H1 (cell line): ENCODE measurements at regions not wholly inside any gene's neighbourhood (a gene's known extent, or its start where the extent isn't known, plus 50 kb on each side); places are given as distances from the start of the nearest gene placed in this dataset.

Source experiments
- CTCF ChIA-PET: fragments of 300-600 bp; sonication (Branson Sonifier 250); formaldehyde crosslinking; loops from one replicate; lab custom pipeline; 2021; ENCODE audit not compliant: partially characterized antibody; lab: Charles Lee
- POLR2A ChIA-PET: fragments of 300-600 bp; sonication (Branson Sonifier 250); formaldehyde crosslinking; loops from one replicate; lab custom pipeline; 2021; ENCODE audit warnings: inconsistent platforms; ENCODE audit not compliant: partially characterized antibody; lab: Charles Lee
- DNase-seq, 2 experiments: peaks; one replicate each; pipeline versions ENCODE4 v3.0.0 to v3.0.0-alpha.2; 2010 to 2022; ENCODE audit warnings: low spot score in 2 of 2, low read depth in 1 of 2, mixed read lengths in 1 of 2
- FAIRE-seq: peaks from 2 replicates; lab custom pipeline; 2011; peaks lifted over from hg19 to GRCh38; lab: Jason Lieb, UNC
- H2AFZ ChIP-seq: 2 replicates; pipeline ENCODE4 v1.8.1; 2012; ENCODE audit warnings: low read length, inconsistent platforms
- H2AK5ac ChIP-seq: 2 replicates; pipeline ENCODE4 v1.6.1; 2013; ENCODE audit warnings: low read depth, low read length
- H2BK120ac ChIP-seq: replicated peaks from 2 replicates; pipeline ENCODE3; 2013; ENCODE audit warnings: low read depth, low read length, inconsistent platforms
- H2BK12ac ChIP-seq: 2 replicates; pipeline ENCODE4 v1.6.1; 2013; ENCODE audit warnings: low read depth, low read length
- H2BK15ac ChIP-seq: 2 replicates; pipeline ENCODE4 v1.6.1; 2013; ENCODE audit warnings: low read length
- H2BK20ac ChIP-seq: 2 replicates; pipeline ENCODE4 v1.6.1; 2013; ENCODE audit warnings: low read length
- H2BK5ac ChIP-seq: 2 replicates; pipeline ENCODE4 v1.6.1; 2013; ENCODE audit warnings: low read depth, low read length
- H3K14ac ChIP-seq: 2 replicates; pipeline ENCODE4 v1.6.1; 2013; ENCODE audit warnings: inconsistent platforms; ENCODE audit not compliant: insufficient read length
- H3K18ac ChIP-seq: 2 replicates; pipeline ENCODE4 v1.6.1; 2013; ENCODE audit warnings: low read length; ENCODE audit errors: extremely low read depth
- H3K23ac ChIP-seq: 2 replicates; pipeline ENCODE4 v1.6.1; 2013; ENCODE audit warnings: inconsistent platforms; ENCODE audit not compliant: insufficient read length
- H3K23me2 ChIP-seq: 2 replicates; pipeline ENCODE4 v1.6.1; 2013; ENCODE audit warnings: low read depth, low read length
- H3K27ac ChIP-seq: 2 replicates; pipeline ENCODE4 v1.6.1; 2011; ENCODE audit warnings: low read depth, low read length, inconsistent platforms
- H3K27me3 ChIP-seq, 4 experiments: replicated peaks in 1 of 4; 1 replicate in 1 of 4; 2 replicates in 3 of 4; pipeline versions ENCODE4 v1.6.1 to v1.8.1; 2011 to 2013; ENCODE audit warnings: low read length in 3 of 4, mild to moderate bottlenecking in 3 of 4, inconsistent platforms in 2 of 4, mixed read lengths in 2 of 4, moderate library complexity in 1 of 4; ENCODE audit not compliant: control insufficient read depth in 3 of 4, insufficient read depth in 3 of 4; ENCODE audit errors: extremely low read depth in 1 of 4
- H3K36me3 ChIP-seq, 4 experiments: 2 replicates each; pipeline versions ENCODE4 v1.6.1 to v1.8.1; 2011 to 2013; ENCODE audit warnings: mild to moderate bottlenecking in 4 of 4, low read length in 3 of 4, moderate library complexity in 2 of 4, control low read depth in 1 of 4, inconsistent platforms in 1 of 4; ENCODE audit not compliant: insufficient read depth in 4 of 4, control insufficient read depth in 2 of 4
- H3K4ac ChIP-seq: replicated peaks from 2 replicates; pipeline ENCODE3; 2013; ENCODE audit warnings: low read length, low read depth, mixed read lengths, inconsistent platforms; ENCODE audit not compliant: insufficient read length
- H3K4me1 ChIP-seq, 4 experiments: replicated peaks in 1 of 4; 1 replicate in 1 of 4; 2 replicates in 3 of 4; pipeline versions ENCODE4 v1.6.1 to v1.8.1; 2011 to 2013; ENCODE audit warnings: low read length in 3 of 4, inconsistent platforms in 2 of 4, mixed read lengths in 1 of 4; ENCODE audit not compliant: insufficient read depth in 4 of 4, control insufficient read depth in 3 of 4
- H3K4me2 ChIP-seq, 2 experiments: 2 replicates each; pipeline versions ENCODE4 v1.6.1 to v1.8.1; 2011 to 2013; ENCODE audit warnings: low read depth in 2 of 2, low read length in 2 of 2, control low read depth in 1 of 2, inconsistent platforms in 1 of 2, mild to moderate bottlenecking in 1 of 2; ENCODE audit not compliant: insufficient read depth in 1 of 2
- H3K4me3 ChIP-seq, 4 experiments: fragments of 200-600, 300-600 bp in 1 of 4; sonication (generic), shearing (Covaris generic), sonication (Bioruptor Twin) in 1 of 4; 2 replicates each; pipeline versions ENCODE4 v1.5.1 to v1.8.1; 2011 to 2016; ENCODE audit warnings: low read length in 4 of 4, low read depth in 3 of 4, control low read depth in 2 of 4, inconsistent platforms in 2 of 4, mild to moderate bottlenecking in 2 of 4, mixed read lengths in 1 of 4, moderate library complexity in 1 of 4; ENCODE audit not compliant: insufficient read depth in 2 of 4; ENCODE audit errors: extremely low read depth in 1 of 4
- H3K56ac ChIP-seq: replicated peaks from 2 replicates; pipeline ENCODE3; 2013; ENCODE audit warnings: low read depth, mild to moderate bottlenecking, mixed read lengths, low read length, inconsistent platforms; ENCODE audit not compliant: insufficient read length
- H3K79me1 ChIP-seq: 2 replicates; pipeline ENCODE4 v1.6.1; 2013; ENCODE audit warnings: low read depth, low read length, control low read depth
- H3K79me2 ChIP-seq, 2 experiments: 2 replicates each; pipeline versions ENCODE4 v1.6.1 to v1.8.1; 2012 to 2013; ENCODE audit warnings: low read length in 2 of 2, mild to moderate bottlenecking in 2 of 2, inconsistent platforms in 1 of 2; ENCODE audit not compliant: insufficient read depth in 2 of 2, control insufficient read depth in 1 of 2
- H3K9ac ChIP-seq, 4 experiments: replicated peaks in 1 of 4; 1 replicate in 1 of 4; 2 replicates in 3 of 4; pipeline versions ENCODE4 v1.6.1 to v1.8.1; 2011 to 2013; ENCODE audit warnings: low read depth in 3 of 4, low read length in 3 of 4, control low read depth in 2 of 4, mild to moderate bottlenecking in 2 of 4, moderate library complexity in 2 of 4, inconsistent platforms in 1 of 4; ENCODE audit errors: extremely low read depth in 1 of 4
- H3K9me3 ChIP-seq, 2 experiments: 2 replicates each; pipeline versions ENCODE4 v1.6.1 to v1.8.1; 2012 to 2013; ENCODE audit warnings: mild to moderate bottlenecking in 2 of 2, moderate library complexity in 2 of 2, control low read depth in 1 of 2, inconsistent platforms in 1 of 2, low read depth in 1 of 2, low read length in 1 of 2, mixed read lengths in 1 of 2; ENCODE audit not compliant: insufficient read depth in 2 of 2
- H4K20me1 ChIP-seq, 2 experiments: replicated peaks in 1 of 2; 2 replicates each; pipeline versions ENCODE3 to v1.8.1; 2011 to 2013; ENCODE audit warnings: inconsistent platforms in 2 of 2, low read length in 2 of 2, mild to moderate bottlenecking in 1 of 2; ENCODE audit not compliant: insufficient read depth in 2 of 2, control insufficient read depth in 1 of 2
- H4K5ac ChIP-seq: 2 replicates; pipeline ENCODE4 v1.6.1; 2013; ENCODE audit warnings: low read length, low read depth, mixed read lengths, inconsistent platforms; ENCODE audit not compliant: insufficient read length
- H4K8ac ChIP-seq: 2 replicates; pipeline ENCODE4 v1.8.0; 2013; ENCODE audit warnings: mild to moderate bottlenecking, moderate library complexity, low read length, inconsistent platforms; ENCODE audit not compliant: insufficient read depth; ENCODE audit errors: extremely low read depth
- H4K91ac ChIP-seq: replicated peaks from 2 replicates; pipeline ENCODE3; 2013; ENCODE audit warnings: low read length, mixed read lengths, inconsistent platforms; ENCODE audit not compliant: insufficient read length
- CTCF ChIP-seq, 3 experiments: IDR thresholded peaks; 1 replicate in 2 of 3; 2 replicates in 1 of 3; pipeline versions ENCODE4 v1.5.1 to v1.6.1; 2011; ENCODE audit warnings: low read length in 3 of 3, mild to moderate bottlenecking in 3 of 3, inconsistent platforms in 2 of 3, low read depth in 1 of 3, moderate library complexity in 1 of 3; ENCODE audit not compliant: insufficient read depth in 1 of 3; ENCODE audit errors: control extremely low read depth in 1 of 3
- EGR1 ChIP-seq: IDR thresholded peaks from 2 replicates; pipeline ENCODE4 v1.6.1; 2011; ENCODE audit warnings: low read depth, low read length, borderline replicate concordance
- GTF2F1 ChIP-seq: IDR thresholded peaks from 2 replicates; pipeline ENCODE4 v1.6.1; 2012; ENCODE audit warnings: low read depth, low read length, improper control_type of control experiment, borderline replicate concordance
- WGBS, 2 experiments: shearing (Covaris generic) in 1 of 2; methylation state at CpG; one replicate each; pipeline versions ENCODE4 v1.1.6 to v1.1.7; 2013 to 2015; ENCODE audit warnings: low lambda C conversion rate in 2 of 2, mixed read lengths in 2 of 2, inconsistent platforms in 1 of 2, low coverage in 1 of 2, missing lambda C conversion rate in 1 of 2; ENCODE audit not compliant: insufficient replicate concordance in 2 of 2, insufficient coverage in 1 of 2, insufficient read length in 1 of 2; ENCODE audit errors: extremely low coverage in 1 of 2, missing lambda C conversion rate in 1 of 2; 5-methylcytosine and 5-hydroxymethylcytosine counted together

- Histone ChIP-seq H2BK15ac (no peak overlapping the region), H4K91ac (no peak overlapping the region), H2AFZ (no peak overlapping the region), H3K4me2 (no peak overlapping the region), H3K56ac (no peak overlapping the region), H3K14ac (no peak overlapping the region), H3K4me1 (no peaks in the 10 kb centered on the region), H2BK5ac (no peak overlapping the region), H2AK5ac (no peak overlapping the region), H2BK12ac (no peak overlapping the region), H4K20me1 (no peaks in the 10 kb centered on the region), H2BK20ac (no peak overlapping the region), H3K23me2 (no peaks in the 10 kb centered on the region), H2BK120ac (no peak overlapping the region), H3K4ac (no peak overlapping the region), H3K36me3 (no peaks in the 10 kb centered on the region), H3K27ac (no peak overlapping the region), H3K18ac (no peak overlapping the region), H3K79me2 (no peaks in the 10 kb centered on the region), H3K4me3 (no peak overlapping the region), H3K23ac (no peak overlapping the region), H3K79me1 (no peaks in the 10 kb centered on the region), H3K9ac (no peak overlapping the region), H3K27me3 (no peaks in the 10 kb centered on the region), H4K8ac (no peak overlapping the region), H4K5ac (no peak overlapping the region), H3K9me3 (no peaks in the 10 kb centered on the region)
- POLR2A ChIA-PET, result no interaction called here
- no peak for TF ChIP-seq EGR1
- TF ChIP-seq GTF2F1, result no peak
- TF ChIP-seq CTCF (IDR thresholded peaks at IDR 0.05; ENCODE audit: control extremely low read depth in 1 of 3, insufficient read depth in 1 of 3, low read depth in 1 of 3, low read length in 3 of 3), result no peak
- CTCF ChIA-PET, result no interaction called here
- 87% methylated on average over 3 of the region's 3 CpGs; no CpG with 5 or more reads in 1 of the 2 experiments for WGBS, 2 experiments
- DNase-seq, result no peak
- FAIRE-seq, result no peak
Observed at GRCh38 chr7:80309377-80309776, 174.7 kb downstream of the GNAI1 start.
